ENCODE measurements at regions not wholly inside any gene's neighbourhood (a gene's known extent, or its start where the extent isn't known, plus 50 kb on each side); places are given as distances from the start of the nearest gene placed in this dataset.

GRCh38 chr12:46111715-46112114 lies 121.3 kb upstream of the SCAF11 start:
- no peak for TF ChIP-seq CTCF (IDR thresholded peaks at IDR 0.05; ENCODE audit: extremely low read depth, missing control alignments)
- no peak for DNase-seq (ENCODE audit: low spot score)

GRCh38 chr12:46110928-46111699 lies 120.7 kb upstream of the SCAF11 start:
- DNase-seq (ENCODE audit: low spot score), result no peak
- TF ChIP-seq CTCF (IDR thresholded peaks at IDR 0.05; ENCODE audit: extremely low read depth, missing control alignments), result no peak

GRCh38 chr12:46110223-46110611 lies 119.8 kb upstream of the SCAF11 start:
- no peak for DNase-seq (ENCODE audit: low spot score)

GRCh38 chr12:46109343-46110222 lies 119.2 kb upstream of the SCAF11 start:
- TF ChIP-seq CTCF (IDR thresholded peaks at IDR 0.05; ENCODE audit: extremely low read depth, missing control alignments), result no peak
- no peak for DNase-seq (ENCODE audit: low spot score)

More at GRCh38 chr12:46110223-46110611, 119.8 kb upstream of the SCAF11 start:
- TF ChIP-seq CTCF (IDR thresholded peaks at IDR 0.05; ENCODE audit: extremely low read depth, missing control alignments), result no peak

- TF ChIP-seq CTCF (IDR thresholded peaks at IDR 0.05; ENCODE audit: extremely low read depth, missing control alignments), result no peak
- DNase-seq (ENCODE audit: low spot score), result peak; percentile 33
These were observed 118.3 kb upstream of the SCAF11 start for GRCh38 chr12:46108721-46109120.

- no peak for DNase-seq (ENCODE audit: low spot score)
These were observed 117.2 kb upstream of the SCAF11 start for GRCh38 chr12:46107591-46107990.

More at GRCh38 chr12:46107591-46107990, 117.2 kb upstream of the SCAF11 start:
- no peak for TF ChIP-seq CTCF (IDR thresholded peaks at IDR 0.05; ENCODE audit: extremely low read depth, missing control alignments)
